GM19239 (cell line): ENCODE measurements at regions not wholly inside any gene's neighbourhood (a gene's known extent, or its start where the extent isn't known, plus 50 kb on each side); places are given as distances from the start of the nearest gene placed in this dataset.
"Not testable (repeated sequence)": the region's sequence is repeated elsewhere in the genome, so short reads cannot be mapped to it uniquely, and the experiment has no call there.

ENCODE experiments used
- DNase-seq: peaks from one replicate; pipeline ENCODE4 v3.0.0; 2011; ENCODE audit warnings: low spot score; ENCODE audit not compliant: insufficient read length
- FAIRE-seq: peaks from 2 replicates; lab custom pipeline; 2011; peaks lifted over from hg19 to GRCh38; lab: Jason Lieb, UNC

GRCh38 chr12:116380740-116381139 lies 103.2 kb upstream of the MED13L start:
- FAIRE-seq, DNase-seq: not testable (repeated sequence)

GRCh38 chr12:116381240-116381743 lies 103.8 kb upstream of the MED13L start:
- no peak for FAIRE-seq
- no peak for DNase-seq

- no peak for DNase-seq
- FAIRE-seq, result no peak
These were observed 104.5 kb upstream of the MED13L start for GRCh38 chr12:116381744-116382685.

GRCh38 chr12:116382686-116383530 lies 105.4 kb upstream of the MED13L start:
- FAIRE-seq (no peak), DNase-seq (no peak)

GRCh38 chr12:116384175-116384574 lies 106.7 kb upstream of the MED13L start:
- DNase-seq, result no peak
- no peak for FAIRE-seq

GRCh38 chr12:116384691-116385485 lies 107.4 kb upstream of the MED13L start:
- FAIRE-seq, result no peak
- DNase-seq, result no peak

GRCh38 chr12:116385486-116386217 lies 108.2 kb upstream of the MED13L start:
- DNase-seq (no peak), FAIRE-seq (no peak)

- FAIRE-seq (no peak), DNase-seq (no peak)
These were observed 111.8 kb upstream of the MED13L start for GRCh38 chr12:116389326-116389725.

GRCh38 chr12:116389990-116390389 lies 112.5 kb upstream of the MED13L start:
- DNase-seq (no peak), FAIRE-seq (no peak)

GRCh38 chr12:116390401-116391335 lies 113.2 kb upstream of the MED13L start:
- no peak for FAIRE-seq
- no peak for DNase-seq

GRCh38 chr12:116391501-116391900 lies 114.0 kb upstream of the MED13L start:
- no peak for DNase-seq
- no peak for FAIRE-seq

GRCh38 chr12:116392061-116392460 lies 114.6 kb upstream of the MED13L start:
- no peak for FAIRE-seq

GRCh38 chr12:116393255-116393654 lies 115.8 kb upstream of the MED13L start:
- no peak for FAIRE-seq

More at GRCh38 chr12:116392061-116392460, 114.6 kb upstream of the MED13L start:
- DNase-seq, result no peak

GRCh38 chr12:116393859-116394650 lies 116.6 kb upstream of the MED13L start:
- DNase-seq, result no peak
- FAIRE-seq, result no peak

More at GRCh38 chr12:116393255-116393654, 115.8 kb upstream of the MED13L start:
- DNase-seq, result no peak

- DNase-seq, result no peak
These were observed 117.9 kb upstream of the MED13L start for GRCh38 chr12:116395396-116395795.

GRCh38 chr12:116397148-116397547 lies 119.7 kb upstream of the MED13L start:
- DNase-seq, result no peak
- no peak for FAIRE-seq

More at GRCh38 chr12:116395396-116395795, 117.9 kb upstream of the MED13L start:
- FAIRE-seq, result no peak

GRCh38 chr12:116398193-116398592 lies 120.7 kb upstream of the MED13L start:
- no peak for FAIRE-seq
- DNase-seq, result no peak
